Gastrocnemius medialis (tissue), 4 donors: ENCODE measurements at regions not wholly inside any gene's neighbourhood (a gene's known extent, or its start where the extent isn't known, plus 50 kb on each side); places are given as distances from the start of the nearest gene placed in this dataset.

ENCODE experiments used
- POLR2A ChIP-seq, 2 donors: fragments of 450-650 bp; IDR thresholded peaks; one replicate each; pipeline ENCODE4 v1.6.1; 2017; ENCODE audit warnings: antibody characterized with exemption in 2 of 2, mild to moderate bottlenecking in 2 of 2, moderate library complexity in 2 of 2
- TF ChIP-seq, protein P1 (sequence below), 5 experiments: fragments of 450-650 bp in 3 of 5; fragments of 200-600 bp in 2 of 5; sonication (generic) in 2 of 5; IDR thresholded peaks in 4 of 5; conservative IDR thresholded peaks in 1 of 5; 1 replicate in 4 of 5; 2 replicates in 1 of 5; pipeline ENCODE4 v1.5.1; 2016 to 2019; ENCODE audit warnings: antibody characterized with exemption in 5 of 5, mild to moderate bottlenecking in 3 of 5, moderate library complexity in 3 of 5

DNA sequence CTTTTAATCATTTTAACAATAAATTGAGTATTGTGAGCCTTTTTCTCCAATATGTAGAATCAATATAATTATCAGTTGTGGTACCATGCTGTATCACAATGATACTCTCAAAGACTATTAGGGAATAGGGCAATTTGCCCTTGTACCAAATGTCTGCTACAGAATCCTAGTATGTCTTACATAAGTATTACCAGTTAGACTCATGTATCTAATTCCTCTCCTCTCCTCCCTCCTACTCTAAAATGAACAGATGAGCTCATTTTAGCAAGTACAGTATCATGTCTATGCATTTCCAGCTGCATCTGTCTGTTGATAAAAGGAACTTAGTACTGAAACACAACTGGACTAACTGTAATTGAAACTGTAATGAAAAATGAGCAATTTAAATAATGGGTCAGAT lies 124.3 kb upstream of the ATP11B start:
- no peak for TF ChIP-seq POLR2A (IDR thresholded peaks at IDR 0.05)
- TF ChIP-seq, protein P1, sequence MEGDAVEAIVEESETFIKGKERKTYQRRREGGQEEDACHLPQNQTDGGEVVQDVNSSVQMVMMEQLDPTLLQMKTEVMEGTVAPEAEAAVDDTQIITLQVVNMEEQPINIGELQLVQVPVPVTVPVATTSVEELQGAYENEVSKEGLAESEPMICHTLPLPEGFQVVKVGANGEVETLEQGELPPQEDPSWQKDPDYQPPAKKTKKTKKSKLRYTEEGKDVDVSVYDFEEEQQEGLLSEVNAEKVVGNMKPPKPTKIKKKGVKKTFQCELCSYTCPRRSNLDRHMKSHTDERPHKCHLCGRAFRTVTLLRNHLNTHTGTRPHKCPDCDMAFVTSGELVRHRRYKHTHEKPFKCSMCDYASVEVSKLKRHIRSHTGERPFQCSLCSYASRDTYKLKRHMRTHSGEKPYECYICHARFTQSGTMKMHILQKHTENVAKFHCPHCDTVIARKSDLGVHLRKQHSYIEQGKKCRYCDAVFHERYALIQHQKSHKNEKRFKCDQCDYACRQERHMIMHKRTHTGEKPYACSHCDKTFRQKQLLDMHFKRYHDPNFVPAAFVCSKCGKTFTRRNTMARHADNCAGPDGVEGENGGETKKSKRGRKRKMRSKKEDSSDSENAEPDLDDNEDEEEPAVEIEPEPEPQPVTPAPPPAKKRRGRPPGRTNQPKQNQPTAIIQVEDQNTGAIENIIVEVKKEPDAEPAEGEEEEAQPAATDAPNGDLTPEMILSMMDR (IDR thresholded peaks at IDR 0.05 in 4 of 5, conservative IDR thresholded peaks at IDR 0.05 in 1 of 5), result no peak
